GM23248 (cell line): ENCODE measurements at regions not wholly inside any gene's neighbourhood (a gene's known extent, or its start where the extent isn't known, plus 50 kb on each side); places are given as distances from the start of the nearest gene placed in this dataset.

Experiments
- DNase-seq: peaks from one replicate; pipeline ENCODE4 v3.0.0-alpha.2; 2015
- H2AFZ ChIP-seq: fragments of 200-600 bp; sonication (generic); 2 replicates; pipeline ENCODE4 v1.6.1; 2016; ENCODE audit warnings: antibody characterized with exemption
- H3F3A ChIP-seq: fragments of 200-600 bp; sonication (generic); 2 replicates; pipeline ENCODE4 v1.6.1; 2016; ENCODE audit warnings: mild to moderate bottlenecking, antibody characterized with exemption, mixed run types; ENCODE audit not compliant: insufficient read depth
- H3K27ac ChIP-seq: fragments of 200-600 bp; sonication (generic); 2 replicates; pipeline ENCODE4 v1.5.1; 2016; ENCODE audit warnings: mild to moderate bottlenecking
- H3K27me3 ChIP-seq: fragments of 200-600 bp; sonication (generic); replicated peaks from 2 replicates; pipeline ENCODE4 v1.6.1; 2016; ENCODE audit warnings: mild to moderate bottlenecking; ENCODE audit not compliant: insufficient read depth
- H3K36me3 ChIP-seq: fragments of 200-600 bp; sonication (generic); 2 replicates; pipeline ENCODE4 v1.6.1; 2016; ENCODE audit warnings: low read depth, mild to moderate bottlenecking
- H3K4me1 ChIP-seq: fragments of 200-600 bp; sonication (generic); 2 replicates; pipeline ENCODE4 v1.6.1; 2016; ENCODE audit warnings: mild to moderate bottlenecking; ENCODE audit not compliant: insufficient read depth
- H3K4me2 ChIP-seq: fragments of 200-600 bp; sonication (generic); one replicate; pipeline ENCODE4 v1.6.1; 2016; ENCODE audit warnings: mild to moderate bottlenecking; ENCODE audit not compliant: unreplicated experiment
- H3K4me3 ChIP-seq: fragments of 200-600 bp; sonication (generic); 2 replicates; pipeline ENCODE4 v1.5.1; 2016; ENCODE audit warnings: mild to moderate bottlenecking
- H3K79me2 ChIP-seq: fragments of 200-600 bp; sonication (generic); 2 replicates; pipeline ENCODE4 v1.6.1; 2016; ENCODE audit warnings: mild to moderate bottlenecking; ENCODE audit not compliant: insufficient read depth
- H3K9ac ChIP-seq: fragments of 200-600 bp; sonication (generic); 2 replicates; pipeline ENCODE4 v1.6.1; 2016; ENCODE audit warnings: mild to moderate bottlenecking
- H3K9me2 ChIP-seq: fragments of 200-600 bp; sonication (generic); 2 replicates; pipeline ENCODE4 v1.6.1; 2016; ENCODE audit warnings: mixed run types, mild to moderate bottlenecking, moderate library complexity; ENCODE audit not compliant: insufficient read depth
- H3K9me3 ChIP-seq: fragments of 200-600 bp; sonication (generic); one replicate; pipeline ENCODE4 v1.6.1; 2017; ENCODE audit warnings: low read depth
- H4K20me1 ChIP-seq: fragments of 200-600 bp; sonication (generic); 2 replicates; pipeline ENCODE4 v1.6.0; 2016; ENCODE audit not compliant: insufficient read depth
- EZH2 ChIP-seq: fragments of 200-600 bp; sonication (generic); IDR thresholded peaks from 2 replicates; pipeline ENCODE4 v1.6.1; 2018; ENCODE audit warnings: antibody characterized with exemption, mild to moderate bottlenecking; ENCODE audit not compliant: insufficient read depth, poor library complexity, severe bottlenecking
- EZH2phosphoT487 ChIP-seq: fragments of 200-600 bp; sonication (generic); IDR thresholded peaks from 2 replicates; pipeline ENCODE4 v1.6.1; 2018; ENCODE audit warnings: antibody characterized with exemption, moderate library complexity, mild to moderate bottlenecking, low read depth; ENCODE audit not compliant: insufficient read depth
- WGBS, 2 experiments: methylation state at CpG; one replicate each; pipeline ENCODE4 v1.1.6; 2015 to 2017; ENCODE audit warnings: low lambda C conversion rate in 2 of 2, low coverage in 1 of 2; ENCODE audit errors: missing lambda C conversion rate in 2 of 2; 5-methylcytosine and 5-hydroxymethylcytosine counted together
- in situ Hi-C: fragments of 300-500 bp; cut with MboI; formaldehyde crosslinking; loops from 2 replicates; pipeline ENCODE4 v1.15.0; 2020

- no peaks in the 10 kb centered on the region for H3K9me2 ChIP-seq
- in situ Hi-C loops = no loop called here
- WGBS, 2 experiments = 47 to 50% methylated on average over 2 of the region's 2 CpGs
Measured at GRCh38 chr17:33803199-33803685, 451.8 kb upstream of the CCL2 start.

DNA sequence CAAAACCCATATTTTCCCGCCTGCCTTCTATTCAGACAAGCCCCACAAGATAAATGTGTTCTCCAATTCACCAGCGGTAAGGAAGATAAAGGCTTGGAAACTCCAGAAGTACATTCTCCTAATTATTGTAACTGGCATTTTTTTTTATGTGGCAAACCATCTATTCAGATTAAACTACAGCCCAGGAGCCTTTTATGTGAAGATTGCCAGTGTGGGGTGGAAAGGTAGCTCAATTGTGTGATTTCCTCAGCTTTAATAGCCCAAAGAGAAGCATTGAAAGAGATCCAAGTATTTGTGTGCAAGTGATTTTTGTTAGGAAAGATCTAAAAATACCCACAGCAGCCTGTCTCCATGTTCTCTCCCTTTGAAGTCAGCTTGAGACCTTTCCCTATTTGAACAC, 451.4 kb upstream of the CCL2 start:
- 32 to 46% methylated on average over 2 of the region's 2 CpGs for WGBS, 2 experiments
- no peaks in the 10 kb centered on the region for H3F3A ChIP-seq
- H3K9me3 ChIP-seq = no peaks in the 10 kb centered on the region
- H3K4me1 ChIP-seq = no peaks in the 10 kb centered on the region
- no peak for DNase-seq
- no peaks in the 10 kb centered on the region for H3K79me2 ChIP-seq
- H2AFZ ChIP-seq = no peak overlapping the region
- H3K27me3 ChIP-seq = 0 out of 2 replicates have a peak, but pooled peaks cover 4% of the 10 kb centered on the region
- H3K36me3 ChIP-seq = no peaks in the 10 kb centered on the region
- H3K9ac ChIP-seq = no peak overlapping the region
- TF ChIP-seq EZH2phosphoT487 = no peak
- TF ChIP-seq EZH2 = no peak
- no peak overlapping the region for H3K4me3 ChIP-seq
- H3K27ac ChIP-seq = no peak overlapping the region
- in situ Hi-C loops = no loop called here
- H3K4me2 ChIP-seq = no peak overlapping the region
- H4K20me1 ChIP-seq = no peaks in the 10 kb centered on the region
- no peaks in the 10 kb centered on the region for H3K9me2 ChIP-seq

More at GRCh38 chr17:33803199-33803685, 451.8 kb upstream of the CCL2 start:
- H3K9ac ChIP-seq = no peak overlapping the region
- H3K79me2 ChIP-seq = no peaks in the 10 kb centered on the region
- 0 out of 2 replicates have a peak, but pooled peaks cover 4% of the 10 kb centered on the region for H3K27me3 ChIP-seq
- H3K36me3 ChIP-seq = no peaks in the 10 kb centered on the region
- H3F3A ChIP-seq = no peaks in the 10 kb centered on the region
- no peaks in the 10 kb centered on the region for H3K4me1 ChIP-seq
- no peak overlapping the region for H2AFZ ChIP-seq
- H4K20me1 ChIP-seq = no peaks in the 10 kb centered on the region
- no peak for TF ChIP-seq EZH2phosphoT487
- no peak for TF ChIP-seq EZH2
- no peak for DNase-seq
- H3K4me3 ChIP-seq = no peak overlapping the region
- H3K4me2 ChIP-seq = no peak overlapping the region
- H3K27ac ChIP-seq = no peak overlapping the region
- H3K9me3 ChIP-seq = no peaks in the 10 kb centered on the region

DNA sequence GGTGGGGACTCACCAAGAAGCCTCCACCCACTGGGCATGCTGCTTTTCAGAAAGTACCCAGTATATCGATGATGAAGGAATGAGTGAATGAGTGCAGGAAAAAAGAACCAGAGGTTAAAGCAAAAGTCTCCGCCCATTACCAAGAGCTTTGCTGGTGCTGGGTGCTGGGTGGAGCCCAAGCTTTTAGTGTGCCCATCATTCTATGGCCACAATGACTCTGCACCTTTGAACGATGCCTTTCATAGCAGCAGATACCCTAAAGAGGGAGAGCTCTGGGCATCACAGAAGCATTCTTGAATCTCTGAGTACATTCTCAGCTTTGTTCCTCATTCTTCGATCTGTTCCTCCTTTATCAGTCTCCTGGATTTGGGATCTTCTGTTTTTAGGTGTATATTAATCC, 450.7 kb upstream of the CCL2 start:
- Histone ChIP-seq H3K9ac (no peak overlapping the region), H3K9me2 (no peaks in the 10 kb centered on the region), H3K4me3 (no peak overlapping the region), H4K20me1 (no peaks in the 10 kb centered on the region), H3K9me3 (no peaks in the 10 kb centered on the region), H3F3A (no peaks in the 10 kb centered on the region), H3K4me1 (no peaks in the 10 kb centered on the region), H2AFZ (no peak overlapping the region), H3K36me3 (no peaks in the 10 kb centered on the region), H3K4me2 (no peak overlapping the region), H3K79me2 (no peaks in the 10 kb centered on the region), H3K27me3 (0 out of 2 replicates have a peak, but pooled peaks cover 4% of the 10 kb centered on the region), H3K27ac (no peak overlapping the region)
- no peak for DNase-seq
- TF ChIP-seq EZH2phosphoT487 = no peak
- TF ChIP-seq EZH2 = no peak
- WGBS, 2 experiments = 31 to 33% methylated on average over 4 of the region's 4 CpGs
- in situ Hi-C loops = no loop called here

DNA sequence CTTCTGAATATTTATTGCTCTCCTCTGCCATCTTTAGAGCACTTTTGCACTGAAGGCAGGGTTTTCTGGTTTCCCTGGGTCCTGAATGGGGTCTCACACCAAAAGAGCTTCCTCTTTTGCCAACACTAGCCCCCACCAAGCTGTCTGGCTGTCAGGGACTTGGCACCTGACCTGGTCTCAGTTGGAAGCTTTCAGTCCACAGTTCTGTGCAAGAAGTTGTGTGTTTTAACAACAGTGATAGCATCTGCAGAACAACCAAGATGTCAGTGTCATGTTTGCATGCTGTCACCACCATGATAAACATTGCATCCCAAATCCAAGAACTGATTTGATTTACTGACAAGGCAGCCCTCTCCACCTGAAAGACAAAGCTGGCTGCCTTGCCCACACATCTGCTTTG, 448.5 kb upstream of the CCL2 start:
- Histone ChIP-seq H3K9me3 (no peaks in the 10 kb centered on the region), H3K9ac (no peak overlapping the region), H3K4me2 (no peak overlapping the region), H3K36me3 (no peaks in the 10 kb centered on the region), H2AFZ (no peak overlapping the region), H3K27me3 (0 out of 2 replicates have a peak, but pooled peaks cover 4% of the 10 kb centered on the region), H3K27ac (no peak overlapping the region), H3K4me3 (no peak overlapping the region), H3K9me2 (no peaks in the 10 kb centered on the region), H4K20me1 (no peaks in the 10 kb centered on the region), H3K4me1 (no peaks in the 10 kb centered on the region), H3K79me2 (no peaks in the 10 kb centered on the region), H3F3A (no peaks in the 10 kb centered on the region)
- TF ChIP-seq EZH2 (no peak), EZH2phosphoT487 (no peak)
- DNase-seq = no peak
- in situ Hi-C loops = no loop called here

GRCh38 chr17:33809748-33810147, 445.3 kb upstream of the CCL2 start:
- H3K9me3 ChIP-seq = no peaks in the 10 kb centered on the region
- H3K9ac ChIP-seq = no peak overlapping the region
- no peak overlapping the region for H3K4me3 ChIP-seq
- no peaks in the 10 kb centered on the region for H3K4me1 ChIP-seq
- no peak for DNase-seq
- no peaks in the 10 kb centered on the region for H3F3A ChIP-seq
- in situ Hi-C loops = no loop called here
- H3K79me2 ChIP-seq = no peaks in the 10 kb centered on the region
- H3K4me2 ChIP-seq = no peak overlapping the region
- no peaks in the 10 kb centered on the region for H3K9me2 ChIP-seq
- no peak overlapping the region for H2AFZ ChIP-seq
- TF ChIP-seq EZH2 (no peak), EZH2phosphoT487 (no peak)
- H3K27me3 ChIP-seq = no peaks in the 10 kb centered on the region
- no peak overlapping the region for H3K27ac ChIP-seq
- no peaks in the 10 kb centered on the region for H4K20me1 ChIP-seq
- H3K36me3 ChIP-seq = no peaks in the 10 kb centered on the region
